ENCODE measurements at regions not wholly inside any gene's neighbourhood (a gene's known extent, or its start where the extent isn't known, plus 50 kb on each side); places are given as distances from the start of the nearest gene placed in this dataset.
"Not testable (repeated sequence)": the region's sequence is repeated elsewhere in the genome, so short reads cannot be mapped to it uniquely, and the experiment has no call there.

- no peak for DNase-seq (ENCODE audit: low read depth in 2 of 2)
Observed at GRCh38 chr4:114249561-114249960, 270.1 kb upstream of the ARSJ start.

GRCh38 chr4:114249976-114250375 is 270.5 kb upstream of the ARSJ start:
- no peak for DNase-seq (ENCODE audit: low read depth in 2 of 2)

- no peak for DNase-seq (ENCODE audit: low read depth in 2 of 2)
Observed at GRCh38 chr4:114250439-114250891, 271.0 kb upstream of the ARSJ start.

- no peak for DNase-seq (ENCODE audit: low read depth in 2 of 2)
Observed at GRCh38 chr4:114251020-114251419, 271.6 kb upstream of the ARSJ start.

GRCh38 chr4:114252499-114252898 is 273.1 kb upstream of the ARSJ start:
- DNase-seq (ENCODE audit: low read depth in 2 of 2): no peak

- no peak for DNase-seq (ENCODE audit: low read depth in 2 of 2)
Observed at GRCh38 chr4:114257501-114257900, 278.1 kb upstream of the ARSJ start.

GRCh38 chr4:114262421-114262820 is 283.0 kb upstream of the ARSJ start:
- not testable (repeated sequence) for DNase-seq (ENCODE audit: low read depth in 2 of 2)

- DNase-seq (ENCODE audit: low read depth in 2 of 2): no peak
Observed at GRCh38 chr4:114263233-114263632, 283.8 kb upstream of the ARSJ start.

- no peak for DNase-seq (ENCODE audit: low read depth in 2 of 2)
Observed at GRCh38 chr4:114264452-114264851, 285.0 kb upstream of the ARSJ start.

GRCh38 chr4:114264877-114265291 is 285.4 kb upstream of the ARSJ start:
- DNase-seq (ENCODE audit: low read depth in 2 of 2): no peak

- DNase-seq (ENCODE audit: low read depth in 2 of 2): no peak
Observed at GRCh38 chr4:114265342-114265741, 285.9 kb upstream of the ARSJ start.

- no peak for DNase-seq (ENCODE audit: low read depth in 2 of 2)
Observed at GRCh38 chr4:114267976-114268375, 288.5 kb upstream of the ARSJ start.

GRCh38 chr4:114271031-114271430 is 291.6 kb upstream of the ARSJ start:
- DNase-seq (ENCODE audit: low read depth in 2 of 2): no peak

GRCh38 chr4:114272226-114272625 is 292.8 kb upstream of the ARSJ start:
- DNase-seq (ENCODE audit: low read depth in 2 of 2): no peak

GRCh38 chr4:114273238-114273637 is 293.8 kb upstream of the ARSJ start:
- DNase-seq (ENCODE audit: low read depth in 2 of 2): no peak

- no peak for DNase-seq (ENCODE audit: low read depth in 2 of 2)
Observed at GRCh38 chr4:114277690-114278089, 298.2 kb upstream of the ARSJ start.

- no peak for DNase-seq (ENCODE audit: low read depth in 2 of 2)
Observed at GRCh38 chr4:114279066-114279465, 299.6 kb upstream of the ARSJ start.

- DNase-seq (ENCODE audit: low read depth in 2 of 2): no peak
Observed at GRCh38 chr4:114279711-114280110, 300.3 kb upstream of the ARSJ start.

GRCh38 chr4:114280645-114281044 is 301.2 kb upstream of the ARSJ start:
- DNase-seq (ENCODE audit: low read depth in 2 of 2): no peak

- DNase-seq (ENCODE audit: low read depth in 2 of 2): no peak
Observed at GRCh38 chr4:114281164-114281960, 301.9 kb upstream of the ARSJ start.

GRCh38 chr4:114282937-114283336 is 303.5 kb upstream of the ARSJ start:
- no peak for DNase-seq (ENCODE audit: low read depth in 2 of 2)

GRCh38 chr4:114284629-114285028 is 305.2 kb upstream of the ARSJ start:
- DNase-seq (ENCODE audit: low read depth in 2 of 2): no peak

GRCh38 chr4:114286262-114286810 is 306.9 kb upstream of the ARSJ start:
- DNase-seq (ENCODE audit: low read depth in 2 of 2): no peak

All from activated CD4-positive, alpha-beta T cell treated with anti-CD3 and anti-CD28 coated beads for 24 hours (primary cell).